ENCODE measurements at regions not wholly inside any gene's neighbourhood (a gene's known extent, or its start where the extent isn't known, plus 50 kb on each side); places are given as distances from the start of the nearest gene placed in this dataset.
A peak's percentile ranks its signal among the peaks of the same experiment; 100 is the strongest.
"Not testable (repeated sequence)": the region's sequence is repeated elsewhere in the genome, so short reads cannot be mapped to it uniquely, and the experiment has no call there.

DNA sequence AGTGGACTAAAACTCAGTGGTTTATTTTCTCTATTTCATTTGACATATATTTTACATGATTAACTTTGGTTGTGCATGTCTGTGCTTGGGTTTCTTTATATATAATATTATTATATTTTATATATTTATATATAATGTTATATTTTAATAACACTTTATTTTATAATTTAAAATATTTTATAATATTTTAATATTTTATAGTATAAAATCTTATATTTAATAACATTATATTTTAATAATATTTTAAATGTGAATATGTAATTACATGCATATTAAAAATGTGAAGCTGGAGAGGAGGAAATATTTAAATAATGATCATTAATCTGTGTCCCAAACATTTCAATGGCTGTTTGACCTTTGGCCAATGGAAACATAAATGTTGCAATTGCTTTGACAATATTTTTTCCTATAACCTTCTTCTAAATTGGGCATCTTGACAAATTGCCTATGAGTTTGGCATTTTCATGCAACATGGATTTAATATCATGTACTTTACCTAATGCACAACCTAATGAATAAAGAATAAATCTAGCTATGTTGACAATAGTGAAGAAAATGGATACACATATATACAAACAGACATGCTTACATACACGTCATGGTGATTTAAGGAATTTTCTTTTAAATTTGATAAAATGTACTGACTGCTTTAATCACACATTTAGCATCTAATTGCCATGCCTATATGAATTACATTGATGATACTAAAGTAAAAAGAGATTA, 607.1 kb downstream of the SLITRK6 start:
- DNase-seq, result no peak

DNA sequence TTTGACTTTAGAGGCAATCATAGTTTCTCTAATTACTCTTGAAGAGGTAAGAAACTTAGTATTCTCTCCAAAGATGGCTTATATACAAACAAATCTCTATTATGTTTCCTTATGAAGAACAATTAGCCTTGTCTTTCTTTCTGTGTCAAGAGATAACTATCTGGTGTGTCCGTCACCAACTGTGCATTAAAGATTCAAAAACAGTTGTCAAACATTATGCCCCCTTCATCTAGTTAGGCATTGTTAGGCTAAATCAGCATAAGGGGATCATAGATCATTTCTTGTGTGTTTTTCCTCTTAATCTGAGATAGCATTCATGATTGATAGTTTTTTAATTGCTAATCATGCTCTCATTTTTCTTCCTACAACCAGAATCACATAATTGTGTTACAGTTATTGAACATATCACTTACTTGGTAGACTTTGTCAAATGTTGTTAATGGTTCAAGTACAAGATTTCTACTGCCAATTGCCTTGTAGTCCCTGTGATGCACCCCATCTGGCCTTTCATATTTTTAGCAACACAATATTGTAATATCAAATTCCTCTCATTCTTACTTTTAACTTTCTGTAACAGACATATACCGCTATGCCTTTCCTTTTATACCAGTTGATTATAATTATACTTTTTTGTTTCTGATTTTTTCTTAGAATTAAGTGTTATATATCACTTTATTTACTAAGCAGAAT, 612.7 kb downstream of the SLITRK6 start:
- no peak for DNase-seq

DNA sequence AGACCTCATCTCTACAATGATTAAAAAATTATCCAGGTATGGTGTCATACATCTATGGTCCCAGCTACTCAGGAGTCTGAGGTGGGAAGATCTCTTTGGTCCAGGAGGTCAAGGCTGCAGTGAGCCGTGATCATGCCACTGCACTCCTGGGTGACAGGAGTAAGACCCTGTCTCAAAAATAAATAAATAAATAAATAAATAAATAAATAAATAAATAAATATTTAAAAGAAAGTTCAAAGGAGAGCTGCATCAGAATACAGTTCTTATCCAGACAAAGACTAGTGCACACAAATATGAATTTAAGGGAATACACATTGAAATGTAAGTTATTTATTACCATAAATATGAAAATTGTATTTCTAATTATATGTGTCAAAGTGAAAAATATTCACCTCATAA, 624.9 kb downstream of the SLITRK6 start:
- DNase-seq, result no peak

GRCh38 chr13:85170372-85170771, 628.8 kb downstream of the SLITRK6 start:
- no peak for DNase-seq

GRCh38 chr13:85166891-85167290, 632.3 kb downstream of the SLITRK6 start:
- DNase-seq, result no peak

DNA sequence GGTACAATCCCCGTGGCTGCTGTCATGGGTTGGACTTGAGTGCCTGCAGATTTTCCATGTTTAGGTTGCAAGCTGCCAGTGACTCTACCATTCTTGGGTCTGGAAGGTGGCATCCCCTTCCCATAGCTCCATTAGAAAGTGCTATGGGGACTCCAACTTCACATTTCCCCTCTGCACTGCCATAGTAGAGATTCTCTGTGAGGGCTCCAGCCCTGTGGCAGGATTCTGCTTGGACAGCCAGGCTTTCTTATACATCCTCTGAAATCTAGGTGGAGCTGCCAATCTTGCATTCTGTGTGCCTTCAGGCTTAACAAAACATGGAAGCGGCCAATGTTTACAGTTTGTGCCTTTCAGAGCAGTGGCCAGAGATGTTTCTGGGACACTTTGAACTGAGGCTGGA, 636.2 kb downstream of the SLITRK6 start:
- no peak for DNase-seq

DNA sequence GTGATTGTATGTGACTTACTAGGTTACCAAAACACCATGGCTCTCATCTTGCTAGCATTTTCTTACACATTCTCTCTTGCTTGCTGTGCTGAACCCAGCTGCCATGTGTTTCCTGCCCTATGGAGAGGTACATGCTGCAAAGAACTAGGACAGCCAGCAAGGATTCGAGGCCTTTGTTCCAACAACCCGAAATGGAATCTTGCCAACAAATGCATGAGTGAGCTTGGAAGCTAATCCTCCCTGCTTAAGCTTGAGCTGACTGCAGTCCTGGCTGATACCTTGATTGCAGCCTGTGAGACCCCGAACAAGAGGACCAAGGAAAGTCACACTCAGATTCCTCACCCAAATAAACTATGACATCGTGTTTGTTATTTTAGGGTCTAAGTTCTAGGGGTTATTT, 651.2 kb downstream of the SLITRK6 start:
- DNase-seq, result no peak

GRCh38 chr13:85142351-85142927, 656.8 kb downstream of the SLITRK6 start:
- DNase-seq, result no peak

GRCh38 chr13:85141401-85141800, 657.8 kb downstream of the SLITRK6 start:
- no peak for DNase-seq

DNA sequence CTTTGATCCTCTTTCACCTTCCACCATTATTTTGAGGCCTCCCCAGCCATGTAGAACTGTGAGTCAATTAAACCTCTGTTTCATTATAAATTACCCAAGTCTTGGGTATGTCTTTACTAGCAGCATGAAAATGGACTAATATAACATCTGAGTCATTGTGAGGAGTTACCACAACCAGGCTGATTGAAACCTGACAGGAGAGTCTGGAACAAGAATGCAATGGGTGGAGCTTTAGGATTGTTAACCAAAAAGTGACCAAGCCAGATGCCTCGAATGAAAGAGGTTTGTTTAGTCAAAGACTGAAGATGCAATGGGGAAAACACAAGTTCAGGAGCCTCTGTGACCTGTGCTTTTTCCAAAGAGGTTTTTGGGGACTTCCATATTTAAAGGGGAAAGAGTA, 659.0 kb downstream of the SLITRK6 start:
- DNase-seq, result peak; percentile 67

GRCh38 chr13:85137516-85137915, 661.7 kb downstream of the SLITRK6 start:
- DNase-seq, result no peak

GRCh38 chr13:85132986-85133385, 666.2 kb downstream of the SLITRK6 start:
- DNase-seq, result no peak

DNA sequence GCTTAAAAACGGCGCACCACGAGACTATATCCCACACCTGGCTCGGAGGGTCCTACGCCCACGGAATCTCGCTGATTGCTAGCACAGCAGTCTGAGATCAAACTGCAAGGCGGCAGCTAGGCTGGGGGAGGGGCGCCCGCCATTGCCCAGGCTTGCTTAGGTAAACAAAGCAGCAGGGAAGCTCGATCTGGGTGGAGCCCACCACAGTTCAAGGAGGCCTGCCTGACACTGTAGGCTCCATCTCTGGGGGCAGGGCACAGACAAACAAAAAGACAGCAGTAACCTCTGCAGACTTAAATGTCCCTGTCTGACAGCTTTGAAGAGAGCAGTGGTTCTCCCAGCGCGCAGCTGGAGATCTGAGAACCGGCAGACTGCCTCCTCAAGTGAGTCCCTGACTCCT, 675.7 kb downstream of the SLITRK6 start:
- DNase-seq, result not testable (repeated sequence)

DNA sequence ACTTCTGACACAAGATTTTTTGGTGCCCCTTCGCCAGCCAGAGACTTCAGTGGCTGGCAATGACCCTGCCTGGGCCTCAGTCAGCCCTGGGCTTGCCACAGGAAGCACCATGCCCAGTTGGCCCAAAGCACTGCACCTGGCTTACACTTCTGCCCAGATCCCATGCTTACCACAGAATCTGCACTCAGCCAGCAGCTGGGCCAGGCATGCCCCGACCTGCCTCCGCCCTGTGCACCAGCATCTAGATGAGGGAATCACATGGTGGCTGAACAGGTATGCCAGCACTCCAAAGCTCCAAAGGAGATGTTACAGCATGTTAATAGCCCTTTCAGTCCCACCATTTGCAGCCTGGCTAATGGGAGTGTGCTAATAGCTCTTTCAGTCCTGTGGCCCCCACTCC, 690.9 kb downstream of the SLITRK6 start:
- peak; percentile 84 for DNase-seq

DNA sequence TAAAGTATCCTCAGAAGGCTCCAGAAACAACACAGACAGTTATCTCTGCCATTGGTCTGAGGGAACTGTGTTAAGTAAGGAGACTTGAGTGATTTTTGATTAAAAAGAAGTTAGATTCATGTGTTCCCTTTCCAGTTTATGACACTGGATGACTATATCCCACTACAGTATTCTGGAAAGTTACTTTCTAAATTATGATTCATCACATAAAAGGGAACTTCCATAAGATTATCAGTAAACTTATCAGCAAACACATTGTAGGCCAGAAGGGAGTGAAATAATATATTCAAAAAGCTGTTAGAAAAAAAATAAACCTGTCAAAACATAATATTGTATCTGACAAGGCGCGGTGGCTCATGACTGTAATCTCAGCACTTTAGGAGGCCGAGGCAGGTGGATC, 700.0 kb downstream of the SLITRK6 start:
- no peak for DNase-seq

DNA sequence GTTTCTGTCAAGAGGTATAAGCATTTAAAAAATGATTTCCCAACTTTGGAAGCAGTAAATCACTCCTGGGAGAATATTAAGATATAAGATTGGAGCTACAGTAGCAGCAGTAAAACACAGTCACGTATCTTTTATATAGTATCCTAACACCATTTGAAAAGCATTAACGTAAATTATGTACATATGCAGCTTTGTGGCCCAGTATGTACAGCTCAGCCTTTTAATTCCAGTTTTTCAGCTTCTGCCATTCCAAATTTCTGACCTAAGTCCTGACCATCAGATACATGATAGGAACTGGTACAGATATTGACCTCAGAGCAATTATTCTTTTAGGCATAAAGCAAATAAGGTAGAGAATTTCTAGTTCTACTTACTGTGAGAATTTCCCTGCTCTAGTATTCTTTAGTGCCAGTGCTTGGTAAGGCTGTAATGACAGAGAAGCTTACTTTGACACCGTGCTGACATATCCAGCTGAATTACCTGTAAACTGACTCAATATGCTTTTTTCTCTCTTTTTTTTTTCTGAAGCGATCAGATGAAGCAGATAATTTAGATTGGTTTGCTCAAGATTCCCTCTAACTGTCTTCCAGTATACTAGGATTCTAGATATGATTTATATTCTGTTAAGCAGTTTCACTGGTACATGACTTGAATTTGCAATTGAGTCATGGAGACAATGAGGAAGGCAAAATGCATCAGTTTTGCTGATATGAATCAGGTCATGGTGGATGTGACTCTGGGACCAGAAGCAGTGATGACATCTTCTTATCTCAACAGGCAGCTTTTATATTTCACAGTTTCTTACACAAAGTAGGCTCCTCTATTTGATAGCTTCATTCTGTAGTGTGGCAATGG, 703.6 kb downstream of the SLITRK6 start:
- DNase-seq, result no peak

GRCh38 chr13:85093808-85094207, 705.4 kb downstream of the SLITRK6 start:
- DNase-seq, result peak; percentile 68

GRCh38 chr13:85091631-85092234, 707.5 kb downstream of the SLITRK6 start:
- peak; percentile 54 for DNase-seq

DNA sequence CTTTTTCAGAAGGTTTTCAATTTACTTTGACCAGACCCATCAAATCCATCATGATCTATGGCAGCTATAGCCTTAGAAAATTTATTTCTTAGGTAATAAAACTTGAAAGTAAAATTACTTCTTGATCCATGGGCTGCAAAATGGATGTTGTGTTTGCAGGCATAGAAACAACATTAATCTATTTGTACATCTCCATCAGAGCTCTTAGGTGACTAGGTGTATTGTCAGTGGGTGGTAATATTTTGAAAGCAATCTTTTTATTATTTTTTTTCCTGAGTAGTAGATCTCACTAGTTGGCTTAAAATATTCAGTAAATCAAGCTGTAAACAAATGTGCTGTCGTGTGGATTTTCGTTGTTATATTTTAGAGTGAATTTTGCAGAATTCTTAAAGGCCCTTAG, 710.0 kb downstream of the SLITRK6 start:
- no peak for DNase-seq

DNA sequence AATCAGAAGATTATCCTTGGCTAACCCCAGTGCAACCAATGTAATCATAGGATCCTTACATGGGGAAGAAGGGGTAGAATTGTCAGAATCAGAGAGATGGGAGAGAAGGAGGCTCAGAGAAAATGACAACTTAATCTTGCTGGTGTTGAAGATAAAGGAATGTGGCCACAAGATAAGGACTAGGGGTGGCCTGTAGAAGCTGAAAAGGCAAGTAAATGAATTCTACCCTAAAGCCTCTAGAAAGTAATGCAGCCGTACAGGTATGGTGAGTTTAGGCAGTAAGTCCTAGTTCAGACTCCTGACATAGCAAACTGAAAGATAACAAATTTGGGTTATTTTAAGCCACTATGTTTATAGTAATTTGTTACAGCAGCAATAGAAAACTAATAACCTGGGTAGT, 718.5 kb downstream of the SLITRK6 start:
- no peak for DNase-seq

- no peak for DNase-seq
Measured at GRCh38 chr13:85076343-85076742, 722.9 kb downstream of the SLITRK6 start.

DNA sequence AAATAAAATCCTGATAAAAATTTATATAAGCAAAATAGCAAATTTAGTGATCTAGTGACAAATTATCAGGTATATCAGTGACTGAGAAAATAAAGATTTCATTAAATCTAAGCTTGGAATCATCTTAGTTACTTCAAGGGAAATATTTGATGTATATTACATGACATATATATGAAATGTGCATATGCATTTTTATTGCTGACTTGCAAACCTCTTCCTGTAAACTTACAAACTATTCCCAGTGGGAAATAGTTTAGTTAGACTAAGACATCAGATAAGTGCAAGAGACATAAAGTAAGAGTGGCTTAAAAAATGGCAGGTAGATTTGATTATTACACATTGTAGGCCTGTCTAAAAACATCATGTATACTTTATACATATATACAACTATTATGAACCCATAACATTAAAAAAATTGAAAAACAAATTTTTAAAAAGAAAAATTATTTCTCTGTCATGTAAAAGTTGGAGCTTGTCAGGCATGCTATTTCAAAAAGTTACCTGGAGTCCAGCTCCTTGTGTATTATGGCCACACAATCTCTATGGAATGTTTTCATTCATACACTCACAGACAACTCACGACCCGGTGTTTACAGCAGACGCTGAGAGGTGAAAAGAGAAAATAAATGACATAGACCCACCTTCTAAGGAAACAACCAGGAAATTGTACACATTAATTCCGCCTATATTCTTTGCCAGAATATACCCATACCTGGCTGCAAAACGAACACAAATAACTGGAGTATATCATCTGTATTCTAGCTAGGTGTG, 724.5 kb downstream of the SLITRK6 start:
- no peak for DNase-seq
